SW 1271 (cell line): ENCODE measurements at regions not wholly inside any gene's neighbourhood (a gene's known extent, or its start where the extent isn't known, plus 50 kb on each side); places are given as distances from the start of the nearest gene placed in this dataset.

ENCODE experiments used
- DNase-seq, 2 experiments: peaks; one replicate each; lab custom pipeline; 2025; lab: John Stamatoyannopoulos, UW

DNA sequence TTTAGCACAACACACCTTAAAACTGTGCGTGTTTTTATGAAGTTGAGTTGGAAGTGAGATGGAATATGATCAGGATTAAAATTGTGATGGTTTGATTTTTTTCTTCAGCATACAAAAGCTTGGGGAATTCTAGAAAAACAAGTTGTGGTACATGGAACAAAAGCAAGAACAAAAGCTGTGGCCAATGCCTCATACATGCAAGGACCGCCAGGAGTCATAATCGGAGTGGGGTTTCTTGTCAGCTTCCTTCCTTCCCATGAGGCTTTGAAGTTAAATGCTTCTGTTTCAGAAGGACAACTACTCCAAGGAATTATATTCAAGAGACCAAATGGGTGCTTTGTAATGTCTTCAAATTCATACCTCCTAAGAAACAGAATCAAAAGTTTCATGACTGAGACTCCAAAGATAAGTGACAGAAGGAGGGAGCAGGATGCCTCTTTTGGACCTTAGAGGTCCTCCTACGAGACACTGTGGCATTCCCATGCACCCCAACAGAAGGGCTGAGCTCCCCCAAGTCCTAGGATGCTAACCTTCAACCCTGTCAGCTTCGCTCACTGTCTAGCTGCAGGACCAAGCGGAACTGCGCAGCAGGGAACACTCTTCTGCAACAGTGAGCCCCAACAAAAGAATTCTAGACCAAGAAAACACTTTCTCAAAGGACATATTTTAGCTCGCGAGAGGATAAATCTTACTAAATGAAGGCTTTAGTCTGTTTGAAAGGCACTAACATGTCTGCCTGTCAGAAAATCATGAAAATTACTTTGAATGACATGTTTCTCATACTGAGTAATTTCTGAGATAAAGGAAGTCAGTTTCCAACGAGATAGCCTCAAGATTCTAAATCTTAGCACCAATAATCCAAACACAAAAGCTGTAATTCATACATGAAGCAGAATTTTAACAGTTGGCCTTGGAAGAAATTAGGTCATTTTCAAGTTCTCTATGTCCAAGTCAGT is 108.5 kb upstream of the NHSL1 start:
- no peak for DNase-seq

- DNase-seq: no peak
Observed at GRCh38 chr6:138608896-138609295, 109.6 kb upstream of the NHSL1 start.

- DNase-seq: no peak
Observed at GRCh38 chr6:138609801-138610430, 110.6 kb upstream of the NHSL1 start.

DNA sequence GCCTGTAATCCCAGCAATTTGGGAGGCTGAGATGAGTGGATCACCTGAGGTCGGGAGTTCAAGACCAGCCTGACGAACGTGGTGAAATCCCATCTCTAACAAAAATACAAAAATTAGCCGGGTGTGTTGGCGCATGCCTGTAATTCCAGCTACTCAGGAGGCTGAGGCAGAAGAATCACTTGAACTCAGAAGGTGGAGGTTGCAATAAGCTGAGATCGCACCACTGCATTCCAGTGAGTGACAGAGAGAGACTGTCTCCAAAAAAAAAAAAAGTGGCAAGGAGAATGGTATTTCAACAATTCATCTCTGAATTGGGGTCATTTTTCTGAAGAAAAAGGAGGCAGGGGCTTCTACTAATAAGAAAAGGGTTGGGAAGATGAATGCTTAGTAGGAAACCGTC is 111.5 kb upstream of the NHSL1 start:
- DNase-seq: no peak

DNA sequence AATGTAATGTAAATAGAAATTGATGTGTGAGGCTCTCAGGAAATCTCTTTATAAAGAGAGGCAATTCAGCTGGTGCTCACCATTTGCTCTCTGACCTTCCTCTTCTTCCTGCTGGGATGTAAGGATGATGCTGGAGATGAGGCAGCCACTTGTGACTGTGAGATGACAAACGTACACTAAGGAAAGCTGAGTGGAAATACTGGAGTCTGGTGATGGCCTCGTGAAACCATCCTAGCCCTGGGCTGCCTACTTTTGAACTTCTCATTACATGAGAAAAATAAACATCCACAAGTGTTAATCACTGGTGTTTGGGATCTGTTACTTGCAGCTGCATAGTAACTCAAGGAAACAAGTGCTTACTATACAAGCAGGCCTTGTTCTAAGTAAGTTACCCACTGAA is 114.9 kb upstream of the NHSL1 start:
- no peak for DNase-seq

GRCh38 chr6:138618168-138618567 is 118.9 kb upstream of the NHSL1 start:
- no peak for DNase-seq

DNA sequence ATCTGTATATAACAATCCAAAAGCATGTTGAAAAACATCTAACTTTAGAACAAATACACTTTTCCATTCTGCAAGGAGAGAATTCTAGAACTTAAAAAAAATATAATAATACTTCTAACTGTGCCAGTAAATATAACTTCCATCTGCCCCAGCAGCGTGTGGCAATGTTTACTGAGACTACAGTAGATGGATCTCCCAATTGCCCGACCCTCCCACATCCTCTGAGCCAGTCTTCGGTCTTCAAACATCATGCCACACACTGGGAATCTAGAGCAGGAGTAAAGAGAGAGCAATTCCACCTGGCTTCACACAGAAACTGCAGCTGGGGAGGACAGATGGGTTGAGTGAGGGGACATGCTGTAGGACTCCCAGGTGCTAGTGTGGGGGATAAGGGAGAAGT is 121.3 kb upstream of the NHSL1 start:
- no peak for DNase-seq

- DNase-seq: no peak
Observed at GRCh38 chr6:138622967-138623366, 123.7 kb upstream of the NHSL1 start.

- DNase-seq: no peak
Observed at GRCh38 chr6:138631566-138631965, 132.3 kb upstream of the NHSL1 start.

GRCh38 chr6:138637822-138638221 is 135.7 kb upstream of the CCDC28A start:
- no peak for DNase-seq

GRCh38 chr6:138638604-138639003 is 135.0 kb upstream of the CCDC28A start:
- DNase-seq: no peak

- DNase-seq: no peak
Observed at GRCh38 chr6:138640028-138640427, 133.5 kb upstream of the CCDC28A start.

- DNase-seq: no peak
Observed at GRCh38 chr6:138643210-138643609, 130.4 kb upstream of the CCDC28A start.

DNA sequence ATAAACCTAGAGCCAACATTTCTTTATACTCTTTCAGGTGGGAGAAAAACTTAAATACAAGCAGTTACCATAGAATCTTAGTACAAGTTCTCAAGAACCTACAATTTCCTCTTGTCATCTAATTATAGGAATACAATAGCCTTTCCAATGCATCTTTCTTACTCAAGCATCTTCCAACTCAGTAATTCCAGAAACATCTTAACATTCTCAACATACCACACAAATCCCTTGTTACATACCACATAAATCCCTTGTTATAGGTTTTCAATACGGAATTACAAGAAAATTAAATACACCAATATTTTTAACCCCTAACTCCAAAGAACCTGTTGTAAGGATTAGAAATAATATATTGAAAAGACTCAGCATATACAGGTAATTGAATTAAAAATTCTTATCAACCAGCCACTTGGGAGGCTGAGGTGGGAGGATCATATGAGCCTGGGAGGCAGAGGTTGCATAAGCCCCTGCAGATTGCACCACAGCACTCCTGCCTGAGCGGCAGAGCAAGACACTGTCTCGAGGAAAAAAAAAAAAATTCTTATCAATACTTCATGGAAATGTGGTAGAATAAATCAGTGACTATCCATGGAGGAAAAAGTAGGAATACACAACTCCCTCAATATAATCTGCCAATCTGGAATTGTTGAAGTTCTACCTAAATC is 127.5 kb upstream of the CCDC28A start:
- no peak for DNase-seq

DNA sequence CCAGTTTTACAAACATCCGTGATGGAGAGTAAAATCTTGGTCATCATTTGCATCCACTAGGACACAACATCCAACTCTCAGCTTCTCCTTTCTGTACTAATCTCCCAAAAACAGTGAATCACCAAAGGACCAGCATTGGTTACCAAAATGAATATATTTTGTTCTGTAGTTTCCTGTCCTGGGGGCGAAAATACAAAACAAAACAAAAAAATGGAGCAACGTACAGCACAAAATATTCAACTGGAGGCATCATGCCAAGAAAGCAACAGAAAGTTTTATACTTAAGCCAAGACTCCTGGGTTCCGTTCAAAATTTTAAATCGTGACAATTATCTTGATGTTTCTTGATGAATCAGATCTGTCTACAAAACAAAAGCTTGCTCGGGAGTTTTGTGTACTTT is 126.6 kb upstream of the CCDC28A start:
- no peak for DNase-seq

DNA sequence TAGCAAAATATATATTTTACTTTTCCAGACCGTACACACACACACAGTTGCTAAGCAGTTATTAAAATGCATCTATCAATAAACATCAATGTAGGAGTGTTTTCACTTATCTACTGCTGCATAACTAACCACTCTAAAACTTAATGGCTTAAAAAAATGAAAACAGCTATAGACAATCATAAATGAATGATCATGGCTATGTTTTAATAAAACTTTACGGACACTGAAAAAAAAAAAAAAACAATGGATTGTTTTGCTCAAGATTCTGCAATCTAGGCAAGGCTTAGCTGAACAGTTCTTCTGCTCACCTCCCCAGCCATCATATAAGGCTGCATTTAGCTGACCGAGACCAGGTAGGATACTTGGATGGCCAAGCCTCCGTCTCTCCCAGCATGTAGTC is 125.4 kb upstream of the CCDC28A start:
- DNase-seq: no peak

DNA sequence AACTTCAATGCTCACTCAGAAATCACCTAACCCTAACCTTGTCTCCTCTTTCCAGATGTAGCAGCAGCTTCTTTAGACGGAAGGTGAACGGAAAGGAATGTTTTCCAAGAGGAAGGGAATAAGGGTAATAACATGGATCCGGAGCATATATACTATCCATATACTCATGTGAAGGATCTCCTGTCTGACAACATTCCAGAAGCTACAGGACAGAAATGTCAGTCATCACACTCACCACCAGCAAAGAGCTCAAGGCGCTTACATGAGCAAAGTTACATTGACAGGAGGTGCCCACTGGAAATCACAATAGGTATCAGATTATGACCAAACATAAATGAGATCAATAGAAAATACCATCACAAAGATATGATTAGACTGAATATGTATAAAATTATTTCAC is 122.1 kb upstream of the CCDC28A start:
- DNase-seq: no peak

GRCh38 chr6:138652824-138653223 is 120.7 kb upstream of the CCDC28A start:
- no peak for DNase-seq

GRCh38 chr6:138653435-138653834 is 120.1 kb upstream of the CCDC28A start:
- no peak for DNase-seq

DNA sequence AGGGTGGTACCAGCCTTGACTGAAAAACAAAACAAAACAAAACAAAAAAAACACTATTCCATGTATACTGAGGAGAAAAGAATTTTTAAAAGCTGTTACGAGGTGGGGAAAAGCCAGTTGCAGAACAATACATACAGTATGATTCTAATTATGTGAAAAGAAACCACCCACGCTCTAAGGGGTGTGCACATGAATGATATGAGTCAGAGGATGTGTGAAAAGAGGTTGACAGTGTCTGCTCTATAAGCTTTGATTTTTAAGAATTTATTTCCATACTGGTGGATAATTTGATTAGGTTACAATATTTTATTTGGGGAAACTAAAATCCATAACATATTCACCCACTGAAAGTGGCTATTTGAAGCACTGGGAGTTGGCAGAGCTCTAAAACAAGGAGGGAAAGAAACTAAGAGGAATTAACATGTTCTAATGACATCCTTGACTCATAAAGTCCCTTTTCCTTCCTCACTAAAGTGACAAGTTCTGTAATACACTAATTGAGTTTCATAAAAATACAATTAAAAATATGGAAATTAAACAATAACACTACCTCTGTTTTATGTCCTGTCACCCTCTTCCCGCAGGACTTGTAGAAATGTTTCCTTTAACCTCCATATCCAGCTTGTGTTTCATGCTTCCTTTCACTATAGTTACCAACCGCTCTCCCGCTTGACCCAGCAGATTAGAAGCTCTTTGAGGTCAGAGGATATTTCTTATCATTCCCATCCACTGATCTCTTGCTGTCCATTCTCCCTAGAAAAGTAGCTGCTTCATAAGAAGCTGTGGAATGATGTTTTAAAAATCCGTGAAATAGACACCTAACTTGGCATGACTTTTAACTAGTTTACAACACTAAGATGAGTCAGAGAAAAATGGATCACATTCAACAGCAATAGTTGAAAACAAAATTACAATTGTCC is 118.6 kb upstream of the CCDC28A start:
- DNase-seq: peak in 1 of 2 experiments; percentile 33

DNA sequence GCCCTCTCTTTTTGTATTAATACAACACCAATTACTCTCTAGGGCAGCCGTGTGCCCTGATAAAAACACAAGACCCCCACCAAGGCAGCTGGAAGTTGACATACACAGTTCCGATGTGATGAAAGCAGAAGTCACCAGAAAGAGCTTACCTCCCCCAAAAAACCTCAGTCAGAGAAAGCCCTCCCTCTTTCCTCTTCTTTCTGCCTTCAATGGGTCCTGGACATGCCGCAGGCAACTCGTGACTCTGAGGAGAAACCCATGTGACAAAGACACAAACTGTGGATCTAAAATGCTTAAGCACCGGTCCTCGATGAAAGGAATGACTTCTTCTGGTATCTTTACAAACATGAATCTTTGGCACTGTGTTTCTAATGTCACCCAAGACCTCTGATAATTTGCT is 117.7 kb upstream of the CCDC28A start:
- no peak for DNase-seq
